ENCODE measurements at regions not wholly inside any gene's neighbourhood (a gene's known extent, or its start where the extent isn't known, plus 50 kb on each side); places are given as distances from the start of the nearest gene placed in this dataset.

- no peak for TF ChIP-seq POLR2A (IDR thresholded peaks at IDR 0.05)
- no peak for TF ChIP-seq CTCF (IDR thresholded peaks at IDR 0.05)
- no peak for TF ChIP-seq POLR2AphosphoS5 (IDR thresholded peaks at IDR 0.05)
Measured at GRCh38 chr5:17999858-18000257, 365.6 kb downstream of the TAF11L14 start.

Data from breast epithelium (tissue), 3 donors.